Urinary bladder (tissue), 3 donors: ENCODE measurements at regions not wholly inside any gene's neighbourhood (a gene's known extent, or its start where the extent isn't known, plus 50 kb on each side); places are given as distances from the start of the nearest gene placed in this dataset.

Experiments
- DNase-seq: peaks from one replicate; pipeline ENCODE4 v3.0.0-alpha.2; 2015; ENCODE audit errors: extremely low spot score
- H3K27ac ChIP-seq: one replicate; pipeline ENCODE4 v1.5.1; 2013; ENCODE audit warnings: low read depth, mild to moderate bottlenecking, moderate library complexity
- H3K36me3 ChIP-seq: one replicate; pipeline ENCODE4 v1.6.1; 2013; ENCODE audit warnings: mild to moderate bottlenecking, moderate library complexity; ENCODE audit not compliant: insufficient read depth
- H3K4me1 ChIP-seq: one replicate; pipeline ENCODE4 v1.6.1; 2013; ENCODE audit warnings: mild to moderate bottlenecking, moderate library complexity; ENCODE audit not compliant: insufficient read depth
- H3K4me3 ChIP-seq: one replicate; pipeline ENCODE4 v1.5.1; 2013; ENCODE audit warnings: low read depth, low read length
- WGBS: extraction: QIAGEN DNeasy Blood & Tissue Kit; methylation state at CpG from one replicate; pipeline ENCODE4 v1.1.7; 2013; 5-methylcytosine and 5-hydroxymethylcytosine counted together
- donor health status: healthy with polysubstance abuse.
- donor health status: healthy.

DNA sequence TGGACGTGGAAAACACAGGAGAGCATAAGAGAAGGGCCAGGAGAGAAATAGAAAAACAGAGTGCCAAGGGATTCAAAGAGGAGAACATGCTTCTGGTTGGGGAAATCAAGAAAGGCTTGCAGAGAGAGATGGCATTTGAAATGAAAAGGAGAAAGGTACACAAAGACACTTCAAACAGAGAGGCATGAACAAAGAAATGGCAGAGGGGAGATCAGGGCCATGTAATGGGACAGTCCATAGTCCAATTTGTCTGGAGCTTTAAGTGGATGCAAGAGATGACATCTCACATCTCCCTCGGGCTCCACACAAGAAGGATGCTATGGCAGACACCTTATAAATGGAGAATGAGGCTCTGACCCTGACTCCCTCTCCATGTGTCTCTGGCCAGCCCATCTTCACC, 331.1 kb downstream of the MLLT3 start:
- no peaks in the 10 kb centered on the region for H3K36me3 ChIP-seq
- H3K27ac ChIP-seq: no peak overlapping the region
- DNase-seq: no peak
- no peak overlapping the region for H3K4me3 ChIP-seq
- WGBS: 83% methylated on average over 2 of the region's 2 CpGs
- no peaks in the 10 kb centered on the region for H3K4me1 ChIP-seq

- DNase-seq: no peak
- no peak overlapping the region for H3K4me3 ChIP-seq
- WGBS: 66% methylated on average over 6 of the region's 6 CpGs
- H3K36me3 ChIP-seq: no peaks in the 10 kb centered on the region
- no peaks in the 10 kb centered on the region for H3K4me1 ChIP-seq
- no peak overlapping the region for H3K27ac ChIP-seq
Measured at GRCh38 chr9:20290257-20290656, 332.0 kb downstream of the MLLT3 start.

DNA sequence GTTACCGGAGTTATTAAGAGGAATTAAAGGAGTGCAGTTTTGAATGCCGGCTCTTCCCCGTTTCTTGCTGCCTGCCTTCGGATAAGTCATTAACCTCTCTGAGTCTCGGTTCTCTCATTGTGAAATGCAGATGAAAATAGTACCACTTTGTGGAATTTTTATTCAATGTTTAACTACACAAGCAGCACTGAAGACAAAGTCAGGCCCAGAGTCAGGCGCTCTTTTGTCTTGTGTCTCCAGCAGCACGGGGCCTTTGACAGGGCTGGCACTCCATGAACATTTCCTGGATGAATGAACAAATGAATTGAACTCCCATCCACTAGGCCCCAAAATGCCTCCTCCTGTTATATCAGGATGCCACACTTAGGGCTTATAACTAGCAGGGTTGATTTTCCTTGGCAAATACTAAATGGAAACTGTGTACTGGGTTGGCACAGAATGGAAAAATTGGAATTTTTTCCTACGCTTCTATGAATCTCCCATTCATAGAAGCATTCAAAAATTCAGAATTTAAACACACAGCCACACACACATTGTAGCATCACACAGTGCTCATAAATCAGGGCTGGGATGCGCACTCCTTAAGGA, 332.8 kb downstream of the MLLT3 start:
- DNase-seq: no peak
- no peak overlapping the region for H3K4me3 ChIP-seq
- no peaks in the 10 kb centered on the region for H3K36me3 ChIP-seq
- 70% methylated on average over 9 of the region's 9 CpGs for WGBS
- H3K4me1 ChIP-seq: no peaks in the 10 kb centered on the region
- no peak overlapping the region for H3K27ac ChIP-seq

DNA sequence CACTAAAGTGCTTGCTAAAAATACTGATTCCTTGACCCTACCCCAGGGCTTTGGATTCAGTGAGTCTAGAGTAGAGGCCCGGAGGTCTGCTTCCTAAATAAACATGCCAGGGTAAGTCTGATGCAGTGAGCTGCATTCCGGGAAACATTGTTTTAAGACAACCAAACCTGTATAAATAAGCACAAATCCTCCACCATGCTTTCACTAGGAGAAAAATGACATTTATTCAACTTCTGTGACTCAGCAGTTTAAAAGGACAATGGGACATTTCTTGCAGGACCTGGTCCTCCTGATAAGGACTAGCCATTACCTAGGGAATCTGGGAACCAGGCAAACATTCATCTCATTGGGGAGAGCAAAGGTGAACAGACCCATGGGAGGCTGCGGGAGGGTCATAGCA, 335.3 kb downstream of the MLLT3 start:
- no peak for DNase-seq
- H3K4me1 ChIP-seq: no peaks in the 10 kb centered on the region
- no peak overlapping the region for H3K4me3 ChIP-seq
- no peaks in the 10 kb centered on the region for H3K36me3 ChIP-seq
- H3K27ac ChIP-seq: no peak overlapping the region
- WGBS: 93% methylated on average over 3 of the region's 3 CpGs

GRCh38 chr9:20286154-20286700, 336.1 kb downstream of the MLLT3 start:
- WGBS: 72% methylated on average over 2 of the region's 2 CpGs
- no peak overlapping the region for H3K4me3 ChIP-seq
- H3K27ac ChIP-seq: no peak overlapping the region
- DNase-seq: no peak
- H3K36me3 ChIP-seq: no peaks in the 10 kb centered on the region
- no peaks in the 10 kb centered on the region for H3K4me1 ChIP-seq

- no peak overlapping the region for H3K4me3 ChIP-seq
- no peak overlapping the region for H3K27ac ChIP-seq
- 62% methylated on average over 3 of the region's 3 CpGs for WGBS
- H3K36me3 ChIP-seq: no peaks in the 10 kb centered on the region
- no peaks in the 10 kb centered on the region for H3K4me1 ChIP-seq
- no peak for DNase-seq
Measured at GRCh38 chr9:20284601-20285289, 337.6 kb downstream of the MLLT3 start.

DNA sequence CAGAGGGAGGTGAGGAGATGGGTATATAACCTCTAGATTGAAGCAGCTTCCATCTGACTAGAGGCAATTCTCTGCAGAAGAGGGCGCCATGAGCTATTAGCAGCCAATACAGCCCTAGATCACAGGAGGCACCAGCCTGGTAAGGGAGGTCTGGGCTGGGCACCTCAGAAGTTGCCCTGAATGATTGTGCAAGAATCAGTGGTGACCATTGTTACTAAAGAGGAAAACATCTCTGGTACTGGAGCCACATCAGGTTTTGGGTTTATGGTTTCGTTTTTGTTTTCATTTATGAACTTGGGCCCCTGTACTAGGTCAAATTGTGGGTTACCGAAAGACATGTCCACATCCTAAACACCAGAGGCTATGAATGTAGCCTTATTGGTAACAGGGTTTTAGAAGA, 342.0 kb downstream of the MLLT3 start:
- H3K27ac ChIP-seq: no peak overlapping the region
- H3K36me3 ChIP-seq: no peaks in the 10 kb centered on the region
- no peak overlapping the region for H3K4me3 ChIP-seq
- no peak for DNase-seq
- no peaks in the 10 kb centered on the region for H3K4me1 ChIP-seq
- 94% methylated on average over 3 of the region's 3 CpGs for WGBS

- H3K4me3 ChIP-seq: no peak overlapping the region
- 97% methylated on average over 2 of the region's 2 CpGs for WGBS
- H3K4me1 ChIP-seq: no peaks in the 10 kb centered on the region
- no peak for DNase-seq
- H3K27ac ChIP-seq: no peak overlapping the region
- H3K36me3 ChIP-seq: no peaks in the 10 kb centered on the region
Measured at GRCh38 chr9:20276762-20277161, 345.5 kb downstream of the MLLT3 start.

DNA sequence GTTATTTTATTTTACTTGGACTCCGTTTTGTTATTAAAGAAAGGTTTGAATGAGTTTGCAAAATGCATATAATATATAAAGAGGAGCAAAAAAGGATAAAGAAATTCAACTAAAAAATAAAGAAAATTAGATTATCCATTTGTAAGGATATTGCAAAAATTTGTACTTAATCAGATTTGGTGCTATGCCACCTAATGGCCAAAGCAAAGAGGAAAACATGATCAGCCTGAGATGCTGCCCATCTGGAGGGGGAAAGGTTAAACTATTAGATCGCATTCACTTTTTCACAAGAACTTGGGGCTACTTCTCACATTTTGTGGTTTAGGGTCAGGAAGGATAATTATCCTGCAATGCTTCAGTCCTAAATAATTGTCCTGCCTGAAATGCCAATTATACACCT, 350.6 kb downstream of the MLLT3 start:
- no peak overlapping the region for H3K4me3 ChIP-seq
- 79% methylated on average over 2 of the region's 2 CpGs for WGBS
- H3K36me3 ChIP-seq: no peaks in the 10 kb centered on the region
- DNase-seq: no peak
- no peak overlapping the region for H3K27ac ChIP-seq
- no peaks in the 10 kb centered on the region for H3K4me1 ChIP-seq

DNA sequence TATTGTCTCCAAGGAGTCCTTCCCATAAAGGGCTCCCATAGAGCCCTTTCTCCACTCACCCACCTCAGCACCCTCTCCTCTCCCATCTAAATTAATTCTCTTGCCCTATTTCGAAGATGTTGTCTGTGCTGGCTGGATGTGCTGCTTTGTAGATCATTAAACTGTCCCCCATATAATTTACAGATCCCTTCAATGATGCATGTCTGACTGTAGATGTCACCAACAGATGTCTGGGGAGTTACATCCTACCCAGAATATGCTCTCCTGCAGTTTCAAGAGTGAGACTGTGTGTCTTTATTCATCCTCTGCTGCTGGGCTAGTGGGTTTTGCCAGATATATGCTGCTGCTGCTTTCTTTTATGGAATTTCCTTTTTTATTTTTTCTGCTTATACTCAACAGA, 351.2 kb downstream of the MLLT3 start:
- H3K4me3 ChIP-seq: no peak overlapping the region

GRCh38 chr9:20270161-20270560, 352.1 kb downstream of the MLLT3 start:
- no peaks in the 10 kb centered on the region for H3K36me3 ChIP-seq
- H3K4me1 ChIP-seq: no peaks in the 10 kb centered on the region
- 81% methylated on average over 1 of the region's 1 CpG for WGBS
- DNase-seq: no peak
- no peak overlapping the region for H3K4me3 ChIP-seq
- H3K27ac ChIP-seq: no peak overlapping the region

More for the DNA sequence above, 351.2 kb downstream of the MLLT3 start:
- Histone ChIP-seq H3K4me1 (no peaks in the 10 kb centered on the region), H3K27ac (no peak overlapping the region), H3K36me3 (no peaks in the 10 kb centered on the region)
- DNase-seq: no peak
- whole genome bisulfite sequencing: 18% methylated on average over 1 of the region's 1 CpG

DNA sequence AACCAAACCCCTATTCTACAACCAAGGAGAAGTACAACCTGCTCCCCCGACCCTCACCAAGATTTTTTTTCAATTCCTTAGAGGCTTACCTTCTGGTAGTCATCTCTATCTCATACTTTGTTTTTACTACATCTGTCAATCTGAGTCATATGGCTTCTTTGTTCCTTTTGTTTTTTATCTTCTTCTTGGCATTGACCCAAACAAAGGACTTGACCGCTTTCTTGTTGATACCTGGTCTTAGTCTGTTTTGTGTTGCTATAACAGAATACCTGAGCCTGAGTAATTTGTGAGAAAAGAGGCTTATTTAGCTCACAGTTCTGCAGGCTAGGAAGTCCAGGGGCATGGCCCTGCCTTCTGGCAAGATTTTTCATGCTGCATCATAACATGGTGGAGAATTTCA, 352.7 kb downstream of the MLLT3 start:
- WGBS: 96% methylated on average over 2 of the region's 2 CpGs
- no peak for DNase-seq

DNA sequence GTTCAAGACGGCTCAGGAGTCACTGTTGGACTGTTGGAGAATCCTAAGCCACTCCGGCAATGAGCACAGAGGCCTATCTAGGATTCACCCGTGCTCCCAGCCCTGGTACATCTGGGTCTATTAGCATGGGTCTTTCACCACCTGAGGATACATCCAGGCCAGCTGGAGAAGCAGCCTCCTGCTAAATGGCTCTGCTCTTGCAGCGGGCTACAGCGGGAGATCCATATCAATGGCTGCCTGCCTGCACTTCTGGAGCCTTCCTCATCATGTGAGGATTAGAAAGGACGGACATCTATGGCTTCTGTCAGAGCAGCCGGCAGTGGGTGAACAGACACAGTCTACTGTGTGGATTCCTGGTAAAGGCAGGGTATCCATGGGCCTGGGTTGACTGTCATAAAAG, 357.4 kb downstream of the MLLT3 start:
- no peaks in the 10 kb centered on the region for H3K36me3 ChIP-seq
- 74% methylated on average over 7 of the region's 7 CpGs for WGBS
- H3K4me3 ChIP-seq: no peak overlapping the region
- H3K27ac ChIP-seq: no peak overlapping the region
- DNase-seq: no peak
- no peaks in the 10 kb centered on the region for H3K4me1 ChIP-seq

More for the DNA sequence above, 352.7 kb downstream of the MLLT3 start:
- Histone ChIP-seq H3K4me1 (no peaks in the 10 kb centered on the region), H3K4me3 (no peak overlapping the region), H3K36me3 (no peaks in the 10 kb centered on the region), H3K27ac (no peak overlapping the region)

DNA sequence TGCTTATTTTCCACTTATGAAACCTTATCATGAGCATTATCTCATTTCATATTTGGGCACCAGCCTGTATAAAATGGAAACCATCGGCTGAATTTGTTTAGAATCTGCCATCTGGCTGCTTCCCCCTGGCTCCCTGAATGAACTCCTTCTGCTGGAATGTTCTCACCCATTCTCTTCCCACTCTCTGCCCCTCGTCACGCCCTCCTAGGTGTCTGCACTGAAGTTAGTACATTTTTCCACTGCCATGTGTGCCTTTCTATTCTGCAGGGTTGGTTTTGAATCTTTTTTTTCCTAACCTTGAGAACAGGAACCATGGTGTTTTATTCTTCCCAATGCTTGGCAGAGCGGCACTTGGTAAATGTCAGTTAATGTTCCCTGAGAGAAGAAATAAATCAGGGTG, 359.7 kb downstream of the MLLT3 start:
- Histone ChIP-seq H3K27ac (no peak overlapping the region), H3K4me1 (no peaks in the 10 kb centered on the region), H3K36me3 (no peaks in the 10 kb centered on the region), H3K4me3 (no peak overlapping the region)
- WGBS: 66% methylated on average over 4 of the region's 4 CpGs
- no peak for DNase-seq
